ENCODE measurements at regions not wholly inside any gene's neighbourhood (a gene's known extent, or its start where the extent isn't known, plus 50 kb on each side); places are given as distances from the start of the nearest gene placed in this dataset.

DNA sequence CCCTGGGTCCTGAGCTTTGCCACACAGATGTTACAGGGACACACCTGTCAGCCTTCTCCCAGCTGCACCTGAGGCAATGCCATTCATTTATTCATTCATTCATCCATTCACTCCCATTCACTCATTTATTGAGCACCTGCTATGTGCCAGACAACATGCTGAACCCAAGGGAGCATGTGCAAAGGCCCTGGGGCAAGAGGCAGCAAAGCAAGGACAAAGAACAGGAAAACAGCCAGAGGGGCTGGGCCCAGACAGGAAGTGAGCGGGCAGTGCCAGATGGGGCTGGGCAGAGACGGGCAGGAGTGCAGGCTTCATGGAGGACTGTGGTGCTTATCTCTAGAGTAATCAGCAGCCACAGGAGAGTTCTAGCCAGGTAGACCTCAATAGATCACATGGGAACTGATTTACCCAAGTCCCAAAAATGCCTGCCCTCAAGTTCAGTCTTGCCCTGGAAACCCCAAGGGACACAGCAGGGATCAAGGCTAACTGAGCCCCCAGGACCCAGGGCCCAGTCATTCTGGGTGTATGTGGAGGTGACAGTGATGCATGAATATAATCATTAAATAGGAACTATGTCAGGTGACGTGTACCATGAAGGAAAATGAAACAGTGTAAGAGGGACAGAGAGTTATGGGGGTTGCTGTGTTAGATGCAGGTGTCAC is 530.3 kb downstream of the MATN1 start:
- DNase-seq, result no peak

DNA sequence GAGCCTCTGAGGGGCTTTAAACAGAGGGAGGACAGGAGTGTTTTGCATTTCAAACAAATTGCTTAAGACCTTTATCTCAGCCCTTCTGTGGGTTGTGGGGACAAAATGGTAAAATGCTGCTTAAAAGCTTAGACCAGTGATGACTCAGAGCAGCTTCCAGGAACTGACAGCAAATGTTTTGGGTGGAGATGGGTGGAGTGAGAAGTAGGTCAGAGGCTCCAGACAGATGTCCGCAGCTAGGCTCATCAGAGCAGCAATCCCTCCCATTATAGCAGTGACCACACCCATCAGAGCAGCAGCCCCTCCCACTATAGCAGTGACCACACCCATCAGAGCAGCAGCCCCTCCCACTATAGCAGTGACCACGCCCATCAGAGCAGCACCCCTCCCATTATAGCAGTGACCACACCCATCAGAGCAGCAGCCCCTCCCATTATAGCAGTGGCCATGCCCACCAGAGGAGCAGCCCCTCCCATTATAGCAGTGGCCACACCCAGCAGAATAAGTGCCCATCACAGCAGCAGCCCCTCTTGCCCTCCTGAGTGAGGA is 532.2 kb downstream of the MATN1 start:
- no peak for DNase-seq

DNA sequence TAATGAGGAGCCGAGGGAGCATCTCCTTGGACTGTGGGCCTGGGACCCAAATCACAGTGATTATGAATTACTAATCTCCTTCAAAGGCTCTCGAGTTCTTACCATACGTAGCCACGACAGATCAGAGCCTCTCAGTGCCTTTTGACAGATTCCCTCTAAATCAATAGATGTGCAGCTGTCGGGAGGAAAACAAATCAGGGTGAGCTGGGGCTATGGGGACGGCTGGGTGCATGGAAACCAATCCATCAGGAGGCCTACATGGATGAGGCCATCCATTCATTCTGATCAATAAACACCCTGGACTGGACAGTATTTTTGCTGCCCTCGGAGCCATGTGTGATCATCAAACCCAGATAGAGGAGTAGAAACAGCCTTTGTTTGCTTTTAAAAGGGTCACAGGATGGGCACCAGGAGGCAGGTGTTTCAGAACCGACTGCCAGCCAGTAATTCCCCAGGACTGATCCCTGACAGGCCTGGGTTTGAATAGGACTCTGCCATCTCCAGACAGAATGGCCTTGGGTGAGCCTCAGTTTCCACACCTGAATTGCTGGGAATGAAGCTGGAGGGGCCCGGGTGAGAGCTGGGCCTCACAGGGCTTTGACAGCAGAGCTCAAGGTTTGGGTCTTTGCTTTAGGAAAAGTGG is 532.8 kb downstream of the MATN1 start:
- no peak for DNase-seq

- DNase-seq, result no peak
Measured at GRCh38 chr1:30189818-30190500, 533.4 kb downstream of the MATN1 start.

DNA sequence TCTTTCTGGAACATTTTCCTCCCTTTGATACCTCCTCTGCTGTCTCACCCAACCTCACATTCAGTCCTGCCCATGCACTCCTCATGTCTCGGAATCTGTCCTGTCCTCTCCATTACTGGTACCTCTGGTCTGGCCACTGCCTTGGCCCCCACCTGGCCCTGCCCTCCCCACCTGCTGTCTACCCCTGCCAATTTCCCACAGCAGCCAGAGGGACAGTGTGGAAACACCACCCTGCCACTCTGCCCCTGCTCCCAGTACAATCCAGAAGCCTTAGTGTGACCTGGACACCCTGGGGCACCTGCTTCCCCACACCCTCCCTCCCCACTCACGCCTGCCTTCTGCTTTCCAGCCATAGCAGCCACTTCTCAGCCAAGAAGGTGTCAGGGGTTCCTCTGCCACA is 534.4 kb downstream of the MATN1 start:
- DNase-seq, result no peak

GRCh38 chr1:30188329-30188728 is 535.1 kb downstream of the MATN1 start:
- DNase-seq, result no peak

GRCh38 chr1:30187413-30188023 is 535.9 kb downstream of the MATN1 start:
- DNase-seq, result no peak

DNA sequence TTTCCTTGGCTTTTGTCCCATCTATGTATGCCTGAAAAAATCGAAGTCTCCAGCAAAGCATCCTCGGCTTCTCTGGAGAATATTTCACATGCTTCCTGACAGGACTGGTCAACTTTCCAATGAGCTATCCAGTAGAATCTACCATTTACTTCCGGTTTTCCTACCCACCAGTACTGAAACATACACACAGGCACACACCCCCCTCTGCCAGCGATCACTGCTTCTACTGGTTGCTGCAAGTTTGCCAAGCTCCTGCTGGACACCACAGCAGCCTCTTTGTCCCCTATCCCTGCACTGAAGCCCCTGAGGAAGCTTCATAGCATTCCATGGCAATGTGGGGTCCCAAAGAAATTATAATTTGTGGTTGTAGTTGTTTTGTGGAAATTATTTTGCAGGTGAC is 536.8 kb downstream of the MATN1 start:
- DNase-seq, result no peak

- no peak for DNase-seq
Measured at GRCh38 chr1:30185809-30186208, 537.6 kb downstream of the MATN1 start.

GRCh38 chr1:30185313-30185712 is 538.1 kb downstream of the MATN1 start:
- no peak for DNase-seq

DNA sequence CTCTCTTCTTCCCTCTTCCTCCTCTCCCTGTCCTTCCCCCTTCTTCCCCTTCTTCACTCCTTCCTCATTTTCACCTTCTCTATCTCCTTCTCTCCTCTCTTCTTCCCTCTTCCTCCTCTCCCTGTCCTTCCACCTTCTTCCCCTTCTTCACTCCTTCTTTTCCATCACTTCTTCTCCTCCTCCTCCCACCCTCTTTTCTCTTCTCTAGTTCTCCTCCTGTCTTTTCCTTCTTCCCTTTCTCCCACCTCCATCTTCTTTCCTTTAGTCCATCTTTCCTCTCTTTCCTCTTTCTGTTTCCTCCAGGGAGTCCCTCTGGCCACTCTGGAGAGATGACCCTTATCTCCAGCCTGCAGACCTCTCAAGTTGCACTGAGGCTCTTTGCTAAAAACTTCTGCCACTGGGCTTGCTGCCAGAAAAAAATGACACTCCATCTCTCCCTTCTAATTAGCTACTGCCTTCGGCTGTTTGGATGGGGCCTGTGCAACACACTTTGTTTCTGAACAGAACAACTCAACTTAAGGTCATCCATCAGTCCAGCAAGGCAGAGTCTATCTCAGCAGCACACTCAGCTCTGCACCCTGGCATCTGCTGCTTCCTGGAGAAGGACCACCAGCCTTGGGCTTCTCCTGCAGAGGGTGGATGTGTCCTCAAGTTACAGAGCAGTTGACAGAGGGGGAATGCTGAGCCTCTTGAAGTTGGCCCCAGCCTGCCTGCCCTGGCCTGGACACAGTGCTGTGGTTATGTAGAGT is 538.8 kb downstream of the MATN1 start:
- DNase-seq, result no peak

- DNase-seq, result no peak
Measured at GRCh38 chr1:30183895-30184294, 539.5 kb downstream of the MATN1 start.

DNA sequence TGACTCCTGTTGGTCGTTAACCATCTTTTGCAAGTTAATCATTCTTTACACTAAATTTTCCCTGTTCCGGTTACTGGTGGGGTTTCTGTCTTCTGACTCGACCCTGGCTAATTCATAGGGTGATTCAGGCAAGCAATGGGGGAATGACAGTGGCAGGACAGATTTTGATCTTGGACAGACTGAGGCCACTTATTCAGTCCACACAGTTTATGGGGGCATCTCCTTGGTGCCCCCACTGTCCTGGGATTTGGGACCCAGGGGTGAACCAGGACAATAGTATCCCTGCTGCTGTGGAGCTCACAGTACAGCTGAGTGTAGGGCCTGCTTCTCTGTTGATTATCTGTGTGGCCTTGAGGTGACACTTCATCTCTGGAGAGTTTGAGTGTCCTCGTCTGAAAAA is 540.4 kb downstream of the MATN1 start:
- no peak for DNase-seq

GRCh38 chr1:30179942-30180543 is 543.3 kb downstream of the MATN1 start:
- DNase-seq, result no peak

DNA sequence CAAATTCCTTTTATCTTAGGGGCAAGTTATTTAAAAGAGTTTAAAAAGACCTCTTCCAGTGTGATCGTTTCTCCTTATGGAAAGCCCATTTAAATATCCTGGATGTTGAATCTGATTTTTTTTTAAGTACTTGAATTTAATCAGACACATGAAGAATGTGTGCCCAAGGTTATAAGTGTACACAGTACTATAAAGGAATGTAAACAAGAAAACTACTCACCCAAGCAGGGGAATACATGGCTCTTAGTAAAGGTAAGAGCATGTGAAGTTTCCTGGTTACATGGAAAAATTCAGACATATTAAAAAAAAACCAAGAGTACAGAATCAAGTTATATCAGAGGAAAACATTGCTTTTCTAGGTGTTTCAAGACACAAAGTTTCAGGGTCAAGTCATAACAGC is 546.9 kb downstream of the MATN1 start:
- no peak for DNase-seq

DNA sequence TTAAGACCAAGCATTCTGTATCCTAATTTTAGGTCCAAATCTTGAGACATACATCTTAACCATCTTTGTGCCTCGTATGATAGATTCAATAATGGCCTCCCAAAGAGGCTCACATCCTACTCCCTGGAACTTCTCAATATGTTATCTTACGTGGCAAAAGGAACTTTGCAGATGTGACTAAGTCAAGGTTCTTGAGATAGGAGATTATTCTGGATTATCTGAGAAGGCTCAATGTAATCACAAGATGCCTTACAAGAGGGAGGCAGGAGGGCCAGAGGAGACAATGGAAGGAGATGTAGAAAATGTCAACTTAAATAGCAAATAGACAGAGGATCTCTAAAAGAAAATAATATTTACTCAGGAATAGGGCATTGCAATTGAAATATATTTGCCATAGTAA is 548.9 kb downstream of the MATN1 start:
- no peak for DNase-seq

DNA sequence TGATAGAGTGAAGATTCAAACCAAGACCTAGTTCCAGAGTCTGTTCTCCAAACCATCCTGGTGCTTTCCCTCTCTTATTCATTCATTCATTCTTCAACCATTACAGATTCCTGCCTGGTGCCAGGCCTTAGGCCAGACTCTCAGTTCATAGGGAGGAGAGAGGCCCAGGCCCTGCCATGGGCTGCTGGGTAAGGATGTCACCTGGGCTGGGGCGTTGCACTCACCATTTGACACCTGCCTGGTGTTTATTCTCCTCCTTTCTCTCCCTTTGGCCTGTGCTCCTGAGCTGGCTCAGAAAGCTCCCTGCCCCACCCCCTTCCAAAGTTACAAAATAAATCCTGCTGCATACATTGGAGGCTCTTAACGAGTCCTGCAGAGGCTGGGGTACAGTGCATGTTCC is 549.8 kb downstream of the MATN1 start:
- no peak for DNase-seq

- DNase-seq, result no peak
Measured at GRCh38 chr1:30172757-30173156, 550.6 kb downstream of the MATN1 start.

GRCh38 chr1:30172299-30172694 is 551.1 kb downstream of the MATN1 start:
- DNase-seq, result no peak

- no peak for DNase-seq
Measured at GRCh38 chr1:30171537-30172298, 551.7 kb downstream of the MATN1 start.

- no peak for DNase-seq
Measured at GRCh38 chr1:30169269-30169668, 554.1 kb downstream of the MATN1 start.

DNA sequence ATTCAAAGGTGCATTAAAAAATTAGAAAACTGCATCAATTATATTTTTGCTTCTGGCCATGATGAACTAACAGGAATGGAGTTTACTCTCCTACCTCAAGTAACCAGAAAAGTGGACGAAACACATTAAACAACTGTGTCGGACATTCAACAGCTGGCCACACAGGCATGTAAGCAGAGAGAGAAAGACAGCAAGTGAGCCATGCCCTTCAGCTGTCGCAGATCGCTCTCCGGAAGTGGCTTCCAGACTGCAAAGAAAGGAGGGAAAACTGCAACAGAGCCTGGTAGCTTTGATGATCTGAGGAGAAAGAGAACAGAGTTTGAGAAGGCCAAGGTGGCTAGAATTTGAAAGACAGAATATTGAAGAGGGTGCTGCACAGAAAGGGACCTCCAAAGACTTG is 557.2 kb downstream of the MATN1 start:
- no peak for DNase-seq

Measured in bone marrow (tissue), 2 donors.